ENCODE measurements at regions not wholly inside any gene's neighbourhood (a gene's known extent, or its start where the extent isn't known, plus 50 kb on each side); places are given as distances from the start of the nearest gene placed in this dataset.

DNA sequence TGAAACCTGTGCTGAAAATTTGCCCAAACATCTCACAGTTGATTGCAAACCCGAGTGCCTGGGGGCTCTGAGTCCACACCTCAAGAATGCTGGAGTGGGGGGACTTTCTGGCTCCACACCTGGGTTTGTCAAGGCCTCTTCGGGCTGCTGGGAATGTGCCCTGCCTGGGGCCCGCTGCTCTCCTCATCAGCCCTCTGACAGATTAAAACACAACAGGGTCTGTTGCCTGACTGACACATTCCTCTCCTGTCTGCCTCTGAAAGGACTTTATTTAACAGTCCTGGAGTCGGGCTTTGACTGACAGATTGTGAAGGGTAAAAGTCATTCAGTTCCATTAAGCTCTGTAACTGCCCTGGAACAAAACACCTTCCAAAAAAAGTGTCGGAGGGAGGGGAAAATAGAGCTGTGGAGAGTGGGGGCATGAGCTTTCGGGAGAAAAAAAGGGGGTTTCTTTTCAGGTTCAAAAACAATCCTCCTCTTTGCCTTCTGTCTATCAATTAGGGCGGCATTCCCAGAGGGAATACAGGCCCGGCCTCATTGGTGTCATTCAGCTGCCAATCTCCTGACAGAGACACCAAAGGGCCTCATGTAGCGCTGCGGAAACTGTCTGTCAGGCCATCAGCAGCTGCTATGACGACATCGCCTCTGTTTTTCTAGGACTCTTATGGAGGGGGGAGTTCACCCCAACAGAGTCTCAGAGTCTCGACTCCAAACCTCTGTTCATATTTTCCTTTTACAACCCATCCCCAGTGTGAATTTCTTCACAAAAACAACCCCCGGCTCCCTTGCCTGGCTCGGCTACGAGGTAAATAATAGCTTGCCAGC is 398.8 kb upstream of the NFE2L3 start:
- Mint-ChIP-seq H3K4me3 (no peak overlapping the region), H3K36me3 (ENCODE audit: low read depth) (no peaks in the 10 kb centered on the region), H3K9me3 (no peaks in the 10 kb centered on the region), H3K27ac (no peak overlapping the region), H3K27me3 (peaks cover 7% of the 10 kb centered on the region), H3K4me1 (no peaks in the 10 kb centered on the region)
- ChIA-PET POLR2A (no interaction called here), CTCF (no interaction called here)
- intact Hi-C loops (cut with micrococcal nuclease): no loop called here
- ATAC-seq (ENCODE audit: low read depth) (no peak), DNase-seq (no peak)
- TF ChIP-seq, protein P1, sequence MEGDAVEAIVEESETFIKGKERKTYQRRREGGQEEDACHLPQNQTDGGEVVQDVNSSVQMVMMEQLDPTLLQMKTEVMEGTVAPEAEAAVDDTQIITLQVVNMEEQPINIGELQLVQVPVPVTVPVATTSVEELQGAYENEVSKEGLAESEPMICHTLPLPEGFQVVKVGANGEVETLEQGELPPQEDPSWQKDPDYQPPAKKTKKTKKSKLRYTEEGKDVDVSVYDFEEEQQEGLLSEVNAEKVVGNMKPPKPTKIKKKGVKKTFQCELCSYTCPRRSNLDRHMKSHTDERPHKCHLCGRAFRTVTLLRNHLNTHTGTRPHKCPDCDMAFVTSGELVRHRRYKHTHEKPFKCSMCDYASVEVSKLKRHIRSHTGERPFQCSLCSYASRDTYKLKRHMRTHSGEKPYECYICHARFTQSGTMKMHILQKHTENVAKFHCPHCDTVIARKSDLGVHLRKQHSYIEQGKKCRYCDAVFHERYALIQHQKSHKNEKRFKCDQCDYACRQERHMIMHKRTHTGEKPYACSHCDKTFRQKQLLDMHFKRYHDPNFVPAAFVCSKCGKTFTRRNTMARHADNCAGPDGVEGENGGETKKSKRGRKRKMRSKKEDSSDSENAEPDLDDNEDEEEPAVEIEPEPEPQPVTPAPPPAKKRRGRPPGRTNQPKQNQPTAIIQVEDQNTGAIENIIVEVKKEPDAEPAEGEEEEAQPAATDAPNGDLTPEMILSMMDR (IDR thresholded peaks at IDR 0.05): no peak

DNA sequence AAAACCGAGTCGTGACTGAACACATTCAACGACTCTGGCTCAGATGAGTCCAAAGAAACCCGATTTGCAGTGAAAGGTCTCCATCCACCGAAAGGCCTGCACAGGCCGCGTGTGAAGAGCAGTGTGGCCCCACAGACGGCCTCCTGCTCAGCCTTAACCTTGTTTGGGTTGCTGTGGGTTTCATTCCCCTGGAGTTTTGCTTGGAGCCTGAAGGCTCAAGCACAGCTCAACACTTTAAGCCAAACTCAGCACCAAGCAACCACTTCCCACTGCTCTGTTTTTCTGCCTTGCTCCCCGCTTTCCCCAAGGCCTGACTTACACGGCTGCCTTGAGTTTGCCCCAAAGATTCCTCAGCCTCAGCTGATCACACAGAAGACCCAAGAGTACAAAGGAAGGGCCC is 398.2 kb upstream of the NFE2L3 start:
- TF ChIP-seq, protein P1 (IDR thresholded peaks at IDR 0.05): no peak
- no peaks in the 10 kb centered on the region for H3K9me3 Mint-ChIP-seq
- POLR2A ChIA-PET: no interaction called here

DNA sequence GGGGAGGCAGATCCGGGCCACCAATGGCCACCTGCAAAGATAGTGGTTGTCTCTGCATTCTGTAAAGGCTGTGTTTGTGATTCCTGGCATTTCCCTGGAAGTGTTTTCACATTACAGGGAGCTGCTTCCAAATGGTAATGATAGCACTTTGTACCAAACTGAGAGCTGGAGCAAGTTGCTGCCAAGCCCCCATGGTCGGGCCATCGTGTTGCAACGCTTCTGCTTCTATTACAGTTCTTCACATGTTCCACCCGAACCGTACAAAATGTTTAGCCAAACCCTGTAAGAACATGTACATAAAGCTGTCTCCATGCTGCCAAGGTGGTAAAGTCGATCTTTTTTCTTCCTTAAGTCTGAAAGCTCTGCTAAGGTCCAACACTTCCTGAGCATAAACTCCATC is 397.7 kb upstream of the NFE2L3 start:
- TF ChIP-seq, protein P1 (IDR thresholded peaks at IDR 0.05): no peak
- ChIA-PET CTCF (no interaction called here), POLR2A (no interaction called here)
- ATAC-seq (ENCODE audit: low read depth) (no peak), DNase-seq (no peak)
- no peaks in the 10 kb centered on the region for H3K36me3 Mint-ChIP-seq (ENCODE audit: low read depth)
- H3K27me3 Mint-ChIP-seq: peaks cover 7% of the 10 kb centered on the region
- H3K4me3 Mint-ChIP-seq: no peak overlapping the region
- H3K27ac Mint-ChIP-seq: no peak overlapping the region
- no peaks in the 10 kb centered on the region for H3K4me1 Mint-ChIP-seq
- intact Hi-C loops (cut with micrococcal nuclease): no loop called here
- no peaks in the 10 kb centered on the region for H3K9me3 Mint-ChIP-seq

More for the DNA sequence above, 398.2 kb upstream of the NFE2L3 start:
- ATAC-seq (ENCODE audit: low read depth): no peak
- intact Hi-C loops (cut with micrococcal nuclease): no loop called here
- no peak for DNase-seq
- no peak overlapping the region for H3K27ac Mint-ChIP-seq
- CTCF ChIA-PET: no interaction called here
- no peak overlapping the region for H3K4me3 Mint-ChIP-seq
- no peaks in the 10 kb centered on the region for H3K4me1 Mint-ChIP-seq
- H3K36me3 Mint-ChIP-seq (ENCODE audit: low read depth): no peaks in the 10 kb centered on the region
- H3K27me3 Mint-ChIP-seq: peaks cover 7% of the 10 kb centered on the region

DNA sequence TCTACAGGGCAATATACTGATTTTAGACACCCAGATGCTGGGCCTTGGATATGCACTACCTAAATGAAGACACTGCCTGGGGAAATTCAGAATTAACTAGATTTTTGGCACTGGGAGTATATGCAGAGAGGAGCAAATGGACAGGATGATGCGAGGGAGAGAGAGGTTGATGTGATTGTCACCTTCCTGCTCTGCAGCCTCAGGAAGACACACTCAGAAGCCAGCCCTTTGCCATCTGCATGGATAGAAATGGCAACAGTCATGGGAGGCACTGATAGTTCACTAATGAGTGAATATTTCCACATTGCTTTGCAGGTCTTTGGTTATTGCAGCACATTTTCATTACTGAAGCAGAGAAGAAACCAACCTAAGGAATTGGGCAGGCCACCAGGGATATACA is 397.2 kb upstream of the NFE2L3 start:
- Mint-ChIP-seq H3K27ac (no peak overlapping the region), H3K27me3 (peaks cover 7% of the 10 kb centered on the region), H3K4me1 (no peaks in the 10 kb centered on the region), H3K4me3 (no peak overlapping the region), H3K9me3 (no peaks in the 10 kb centered on the region), H3K36me3 (ENCODE audit: low read depth) (no peaks in the 10 kb centered on the region)
- no peak for DNase-seq
- CTCF ChIA-PET: no interaction called here
- POLR2A ChIA-PET: no interaction called here
- intact Hi-C loops (cut with micrococcal nuclease): no loop called here
- TF ChIP-seq, protein P1 (IDR thresholded peaks at IDR 0.05): no peak
- ATAC-seq (ENCODE audit: low read depth): no peak

DNA sequence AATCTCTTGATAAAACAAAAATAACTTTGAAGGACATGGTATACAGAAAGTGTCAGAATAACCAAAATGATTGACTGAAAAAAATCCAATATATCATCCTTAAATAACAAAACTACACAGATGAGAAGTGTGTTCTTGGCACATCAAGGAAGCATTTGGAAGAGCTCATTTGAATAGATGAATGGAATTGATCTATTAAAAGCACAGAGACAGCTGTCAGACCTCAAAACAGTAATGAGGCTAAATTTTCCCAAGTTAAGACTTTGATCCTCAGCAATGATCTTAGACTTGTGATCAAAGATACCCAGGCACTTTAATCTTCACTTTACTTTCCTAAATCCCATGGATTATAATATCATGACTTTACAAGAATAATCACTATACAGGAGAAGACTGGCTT is 395.4 kb upstream of the NFE2L3 start:
- no peak overlapping the region for H3K27ac Mint-ChIP-seq
- TF ChIP-seq, protein P1 (IDR thresholded peaks at IDR 0.05): no peak
- ATAC-seq (ENCODE audit: low read depth) (no peak), DNase-seq (no peak)
- ChIA-PET POLR2A (no interaction called here), CTCF (no interaction called here)
- intact Hi-C loops (cut with micrococcal nuclease): no loop called here
- peaks cover 10% of the 10 kb centered on the region for H3K27me3 Mint-ChIP-seq
- no peak overlapping the region for H3K4me3 Mint-ChIP-seq
- H3K36me3 Mint-ChIP-seq (ENCODE audit: low read depth): no peaks in the 10 kb centered on the region
- no peaks in the 10 kb centered on the region for H3K4me1 Mint-ChIP-seq
- H3K9me3 Mint-ChIP-seq: no peaks in the 10 kb centered on the region
